Hepatocyte (in vitro differentiated cells): ENCODE measurements at regions not wholly inside any gene's neighbourhood (a gene's known extent, or its start where the extent isn't known, plus 50 kb on each side); places are given as distances from the start of the nearest gene placed in this dataset.
"Not testable (repeated sequence)": the region's sequence is repeated elsewhere in the genome, so short reads cannot be mapped to it uniquely, and the experiment has no call there.

Experiments used
- DNase-seq: peaks from one replicate; pipeline ENCODE4 v3.0.0-alpha.2; 2016; ENCODE audit warnings: low spot score
- H2AFZ ChIP-seq: fragments of 200-600 bp; sonication (generic); 2 replicates; pipeline ENCODE4 v1.6.0; 2016; ENCODE audit warnings: antibody characterized with exemption, mild to moderate bottlenecking
- H3K27ac ChIP-seq: fragments of 200-600 bp; sonication (generic); 2 replicates; pipeline ENCODE4 v1.5.1; 2016; ENCODE audit warnings: mild to moderate bottlenecking
- H3K27me3 ChIP-seq: fragments of 200-600 bp; sonication (generic); 2 replicates; pipeline ENCODE4 v1.6.1; 2016
- H3K36me3 ChIP-seq: fragments of 200-600 bp; sonication (generic); replicated peaks from 2 replicates; pipeline ENCODE4 v1.5.1; 2016; ENCODE audit warnings: low read depth; ENCODE audit not compliant: insufficient read depth
- H3K4me1 ChIP-seq: fragments of 200-600 bp; sonication (generic); 2 replicates; pipeline ENCODE4 v1.5.1; 2016; ENCODE audit warnings: mild to moderate bottlenecking, moderate library complexity; ENCODE audit not compliant: insufficient read depth
- H3K4me2 ChIP-seq: fragments of 200-600 bp; sonication (generic); 2 replicates; pipeline ENCODE4 v1.6.0; 2016
- H3K4me3 ChIP-seq: fragments of 200-600 bp; sonication (generic); 2 replicates; pipeline ENCODE4 v1.5.1; 2016; ENCODE audit warnings: mild to moderate bottlenecking
- H3K79me2 ChIP-seq: fragments of 200-600 bp; sonication (generic); 2 replicates; pipeline ENCODE4 v1.6.0; 2017; ENCODE audit warnings: mild to moderate bottlenecking
- H3K9me2 ChIP-seq: fragments of 200-600 bp; sonication (generic); replicated peaks from 2 replicates; pipeline ENCODE4 v1.6.0; 2017; ENCODE audit warnings: mild to moderate bottlenecking; ENCODE audit not compliant: insufficient read depth
- H3K9me3 ChIP-seq: fragments of 200-600 bp; sonication (generic); 2 replicates; pipeline ENCODE4 v1.5.1; 2016; ENCODE audit warnings: low read depth, mild to moderate bottlenecking
- H4K20me1 ChIP-seq: fragments of 200-600 bp; sonication (generic); 2 replicates; pipeline ENCODE4 v1.6.0; 2016; ENCODE audit warnings: mild to moderate bottlenecking; ENCODE audit not compliant: insufficient read depth, poor library complexity, severe bottlenecking
- CTCF ChIP-seq: fragments of 200-600 bp; sonication (generic); IDR thresholded peaks from 2 replicates; pipeline ENCODE4 v1.5.1; 2016; ENCODE audit warnings: antibody characterized with exemption, mild to moderate bottlenecking; ENCODE audit not compliant: poor library complexity
- EZH2 ChIP-seq: fragments of 200-600 bp; sonication (generic); IDR thresholded peaks from 2 replicates; pipeline ENCODE4 v1.6.1; 2016; ENCODE audit warnings: antibody characterized with exemption, mild to moderate bottlenecking, borderline replicate concordance
- EZH2phosphoT487 ChIP-seq: fragments of 200-600 bp; sonication (generic); IDR thresholded peaks from one replicate; pipeline ENCODE4 v1.6.1; 2018; ENCODE audit warnings: antibody characterized with exemption, mild to moderate bottlenecking, low read depth, moderate library complexity; ENCODE audit not compliant: unreplicated experiment, severe bottlenecking
- WGBS: methylation state at CpG from one replicate; pipeline ENCODE4 v1.1.6; 2016; ENCODE audit warnings: low lambda C conversion rate; ENCODE audit errors: missing lambda C conversion rate; 5-methylcytosine and 5-hydroxymethylcytosine counted together

DNA sequence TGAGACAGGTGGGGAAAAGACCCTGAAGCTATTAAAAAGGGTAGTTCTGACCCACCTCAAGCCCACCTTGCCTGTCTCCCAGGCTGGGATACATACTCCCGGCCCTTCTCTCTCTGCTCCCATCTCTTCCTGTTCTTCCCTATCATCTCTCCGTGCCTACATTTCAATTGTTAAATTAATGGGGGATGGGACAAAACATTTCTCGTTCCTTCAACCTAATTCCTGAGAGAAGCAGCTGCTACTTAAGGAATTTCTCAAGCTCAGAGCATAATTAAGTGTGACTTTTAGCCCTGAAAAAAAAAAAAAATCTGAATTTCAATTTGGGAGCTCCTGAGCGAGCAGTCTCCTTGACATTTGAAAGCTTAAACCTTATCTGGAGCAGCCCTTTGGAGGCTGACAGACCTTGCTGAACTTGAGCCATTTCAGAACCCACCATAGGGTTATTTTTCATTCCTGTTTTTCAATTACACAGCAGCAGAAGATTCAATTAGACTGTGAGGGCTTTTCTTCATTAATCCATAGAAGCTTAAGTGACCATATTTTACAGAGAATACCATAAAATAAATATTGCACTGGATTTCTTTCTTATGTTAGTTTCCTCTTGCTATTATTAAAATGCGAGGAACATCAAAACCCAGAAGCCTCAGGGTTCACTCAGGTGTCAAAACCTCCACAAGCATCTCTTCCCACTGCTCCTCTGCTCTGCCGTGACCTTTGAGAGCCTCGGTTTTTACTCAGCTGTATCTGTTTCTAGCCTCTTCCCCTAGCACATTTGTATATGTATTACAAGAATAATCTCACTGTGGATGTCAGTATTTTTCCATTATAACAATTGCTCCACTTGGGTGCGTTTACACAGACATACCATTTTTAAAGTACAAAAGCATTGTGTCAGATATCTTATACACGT, 125.7 kb downstream of the B3GNT2 start:
- no peaks in the 10 kb centered on the region for H3K9me3 ChIP-seq
- H3K79me2 ChIP-seq = no peaks in the 10 kb centered on the region
- no peaks in the 10 kb centered on the region for H3K4me1 ChIP-seq
- no peak overlapping the region for H3K4me2 ChIP-seq
- no peak for TF ChIP-seq EZH2
- no peak for TF ChIP-seq CTCF
- TF ChIP-seq EZH2phosphoT487 = no peak
- 65% methylated on average over 9 of the region's 9 CpGs for WGBS
- H3K4me3 ChIP-seq = no peak overlapping the region
- H4K20me1 ChIP-seq = no peaks in the 10 kb centered on the region
- H2AFZ ChIP-seq = no peak overlapping the region
- no peak overlapping the region for H3K27ac ChIP-seq
- no peaks in the 10 kb centered on the region for H3K36me3 ChIP-seq
- DNase-seq = no peak
- no peaks in the 10 kb centered on the region for H3K9me2 ChIP-seq
- H3K27me3 ChIP-seq = no peaks in the 10 kb centered on the region

DNA sequence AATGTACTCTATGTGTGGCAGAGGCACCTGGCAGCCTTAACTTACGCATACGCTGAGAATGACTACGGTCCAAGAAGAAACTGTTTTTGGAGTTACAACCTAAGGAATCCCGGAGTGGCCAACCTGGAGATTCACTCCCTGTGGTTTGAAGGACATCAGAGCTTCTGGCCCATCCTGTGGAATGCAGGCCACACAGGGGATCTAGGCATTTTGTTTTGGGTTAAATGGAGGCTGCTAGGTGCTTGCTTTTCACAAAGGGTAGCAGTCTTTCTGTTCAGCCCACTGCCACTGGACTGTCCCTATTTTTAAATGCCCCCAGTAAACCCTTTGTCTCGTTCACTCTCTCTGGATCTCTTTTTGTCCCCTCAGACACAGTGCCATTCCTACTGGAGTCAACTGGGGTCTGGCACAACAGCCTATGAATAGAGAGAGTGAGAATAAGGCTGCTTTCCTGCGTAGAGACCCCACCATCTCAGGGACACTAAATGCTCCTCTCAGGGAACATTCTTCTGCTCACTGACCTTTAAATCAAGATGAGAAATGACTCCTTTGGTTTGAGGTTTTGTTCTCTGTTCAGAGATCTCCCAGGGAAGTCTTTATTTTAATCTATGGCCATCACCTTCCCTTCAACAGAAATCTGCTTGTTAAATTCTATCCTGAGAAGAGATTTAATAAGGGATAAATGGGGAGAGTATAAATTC, 124.9 kb downstream of the B3GNT2 start:
- Histone ChIP-seq H3K4me2 (no peak overlapping the region), H3K36me3 (no peaks in the 10 kb centered on the region), H4K20me1 (no peaks in the 10 kb centered on the region), H3K4me3 (no peak overlapping the region), H3K27ac (no peak overlapping the region), H2AFZ (no peak overlapping the region), H3K27me3 (no peaks in the 10 kb centered on the region), H3K4me1 (no peaks in the 10 kb centered on the region), H3K79me2 (no peaks in the 10 kb centered on the region), H3K9me3 (no peaks in the 10 kb centered on the region), H3K9me2 (no peaks in the 10 kb centered on the region)
- TF ChIP-seq EZH2phosphoT487 (no peak), CTCF (no peak), EZH2 (no peak)
- DNase-seq = no peak
- WGBS = 93% methylated on average over 6 of the region's 6 CpGs

DNA sequence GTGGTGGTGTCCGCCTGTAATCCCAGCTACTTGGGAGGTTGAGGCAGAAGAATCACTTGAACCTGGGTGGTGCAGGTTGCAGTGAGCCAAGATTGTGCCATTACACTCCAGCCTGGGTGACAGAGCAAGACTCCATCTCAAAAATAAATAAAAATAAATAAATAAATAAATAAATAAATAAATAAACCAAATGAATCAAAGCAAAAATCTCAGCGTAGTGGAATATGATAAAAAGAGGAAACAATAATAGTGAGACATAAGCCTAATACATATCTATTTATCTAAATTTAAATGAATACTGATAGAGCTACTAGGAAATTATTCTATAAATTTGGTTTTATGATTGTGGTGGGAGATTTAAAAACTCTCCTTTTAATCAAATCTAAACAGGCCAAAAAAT, 124.2 kb downstream of the B3GNT2 start:
- not testable (repeated sequence) for H3K36me3 ChIP-seq, H3K4me2 ChIP-seq, H2AFZ ChIP-seq, H3K27me3 ChIP-seq, H3K9me2 ChIP-seq, H3K9me3 ChIP-seq, H3K79me2 ChIP-seq, DNase-seq, H4K20me1 ChIP-seq, H3K4me3 ChIP-seq, H3K27ac ChIP-seq, H3K4me1 ChIP-seq
- 100% methylated on average over 2 of the region's 2 CpGs for WGBS

GRCh38 chr2:62319070-62319469, 123.2 kb downstream of the B3GNT2 start:
- H3K36me3 ChIP-seq = no peaks in the 10 kb centered on the region
- H3K79me2 ChIP-seq = no peaks in the 10 kb centered on the region
- H3K4me1 ChIP-seq = no peaks in the 10 kb centered on the region
- no peak overlapping the region for H3K27ac ChIP-seq
- H3K9me3 ChIP-seq = no peaks in the 10 kb centered on the region
- no peaks in the 10 kb centered on the region for H3K9me2 ChIP-seq
- TF ChIP-seq EZH2phosphoT487 (no peak), CTCF (no peak), EZH2 (no peak)
- DNase-seq = no peak
- H4K20me1 ChIP-seq = no peaks in the 10 kb centered on the region
- H2AFZ ChIP-seq = no peak overlapping the region
- no peak overlapping the region for H3K4me3 ChIP-seq
- no peak overlapping the region for H3K4me2 ChIP-seq
- no peaks in the 10 kb centered on the region for H3K27me3 ChIP-seq
- WGBS = 29% methylated on average over 1 of the region's 1 CpG
